H1 (cell line): ENCODE measurements at regions not wholly inside any gene's neighbourhood (a gene's known extent, or its start where the extent isn't known, plus 50 kb on each side); places are given as distances from the start of the nearest gene placed in this dataset.

Source experiments
- CTCF ChIA-PET: fragments of 300-600 bp; sonication (Branson Sonifier 250); formaldehyde crosslinking; loops from one replicate; lab custom pipeline; 2021; ENCODE audit not compliant: partially characterized antibody; lab: Charles Lee
- POLR2A ChIA-PET: fragments of 300-600 bp; sonication (Branson Sonifier 250); formaldehyde crosslinking; loops from one replicate; lab custom pipeline; 2021; ENCODE audit warnings: inconsistent platforms; ENCODE audit not compliant: partially characterized antibody; lab: Charles Lee
- DNase-seq, 2 experiments: peaks; one replicate each; pipeline versions ENCODE4 v3.0.0 to v3.0.0-alpha.2; 2010 to 2022; ENCODE audit warnings: low spot score in 2 of 2, low read depth in 1 of 2, mixed read lengths in 1 of 2
- FAIRE-seq: peaks from 2 replicates; lab custom pipeline; 2011; peaks lifted over from hg19 to GRCh38; lab: Jason Lieb, UNC
- H2AFZ ChIP-seq: 2 replicates; pipeline ENCODE4 v1.8.1; 2012; ENCODE audit warnings: low read length, inconsistent platforms
- H2AK5ac ChIP-seq: 2 replicates; pipeline ENCODE4 v1.6.1; 2013; ENCODE audit warnings: low read depth, low read length
- H2BK120ac ChIP-seq: replicated peaks from 2 replicates; pipeline ENCODE3; 2013; ENCODE audit warnings: low read depth, low read length, inconsistent platforms
- H2BK12ac ChIP-seq: 2 replicates; pipeline ENCODE4 v1.6.1; 2013; ENCODE audit warnings: low read depth, low read length
- H2BK15ac ChIP-seq: 2 replicates; pipeline ENCODE4 v1.6.1; 2013; ENCODE audit warnings: low read length
- H2BK20ac ChIP-seq: 2 replicates; pipeline ENCODE4 v1.6.1; 2013; ENCODE audit warnings: low read length
- H2BK5ac ChIP-seq: 2 replicates; pipeline ENCODE4 v1.6.1; 2013; ENCODE audit warnings: low read depth, low read length
- H3K14ac ChIP-seq: 2 replicates; pipeline ENCODE4 v1.6.1; 2013; ENCODE audit warnings: inconsistent platforms; ENCODE audit not compliant: insufficient read length
- H3K18ac ChIP-seq: 2 replicates; pipeline ENCODE4 v1.6.1; 2013; ENCODE audit warnings: low read length; ENCODE audit errors: extremely low read depth
- H3K23ac ChIP-seq: 2 replicates; pipeline ENCODE4 v1.6.1; 2013; ENCODE audit warnings: inconsistent platforms; ENCODE audit not compliant: insufficient read length
- H3K23me2 ChIP-seq: 2 replicates; pipeline ENCODE4 v1.6.1; 2013; ENCODE audit warnings: low read depth, low read length
- H3K27ac ChIP-seq: 2 replicates; pipeline ENCODE4 v1.6.1; 2011; ENCODE audit warnings: low read depth, low read length, inconsistent platforms
- H3K27me3 ChIP-seq, 4 experiments: replicated peaks in 1 of 4; 1 replicate in 1 of 4; 2 replicates in 3 of 4; pipeline versions ENCODE4 v1.6.1 to v1.8.1; 2011 to 2013; ENCODE audit warnings: low read length in 3 of 4, mild to moderate bottlenecking in 3 of 4, inconsistent platforms in 2 of 4, mixed read lengths in 2 of 4, moderate library complexity in 1 of 4; ENCODE audit not compliant: control insufficient read depth in 3 of 4, insufficient read depth in 3 of 4; ENCODE audit errors: extremely low read depth in 1 of 4
- H3K36me3 ChIP-seq, 4 experiments: 2 replicates each; pipeline versions ENCODE4 v1.6.1 to v1.8.1; 2011 to 2013; ENCODE audit warnings: mild to moderate bottlenecking in 4 of 4, low read length in 3 of 4, moderate library complexity in 2 of 4, control low read depth in 1 of 4, inconsistent platforms in 1 of 4; ENCODE audit not compliant: insufficient read depth in 4 of 4, control insufficient read depth in 2 of 4
- H3K4ac ChIP-seq: replicated peaks from 2 replicates; pipeline ENCODE3; 2013; ENCODE audit warnings: low read length, low read depth, mixed read lengths, inconsistent platforms; ENCODE audit not compliant: insufficient read length
- H3K4me1 ChIP-seq, 4 experiments: replicated peaks in 1 of 4; 1 replicate in 1 of 4; 2 replicates in 3 of 4; pipeline versions ENCODE4 v1.6.1 to v1.8.1; 2011 to 2013; ENCODE audit warnings: low read length in 3 of 4, inconsistent platforms in 2 of 4, mixed read lengths in 1 of 4; ENCODE audit not compliant: insufficient read depth in 4 of 4, control insufficient read depth in 3 of 4
- H3K4me2 ChIP-seq, 2 experiments: 2 replicates each; pipeline versions ENCODE4 v1.6.1 to v1.8.1; 2011 to 2013; ENCODE audit warnings: low read depth in 2 of 2, low read length in 2 of 2, control low read depth in 1 of 2, inconsistent platforms in 1 of 2, mild to moderate bottlenecking in 1 of 2; ENCODE audit not compliant: insufficient read depth in 1 of 2
- H3K4me3 ChIP-seq, 4 experiments: fragments of 200-600, 300-600 bp in 1 of 4; sonication (generic), shearing (Covaris generic), sonication (Bioruptor Twin) in 1 of 4; 2 replicates each; pipeline versions ENCODE4 v1.5.1 to v1.8.1; 2011 to 2016; ENCODE audit warnings: low read length in 4 of 4, low read depth in 3 of 4, control low read depth in 2 of 4, inconsistent platforms in 2 of 4, mild to moderate bottlenecking in 2 of 4, mixed read lengths in 1 of 4, moderate library complexity in 1 of 4; ENCODE audit not compliant: insufficient read depth in 2 of 4; ENCODE audit errors: extremely low read depth in 1 of 4
- H3K56ac ChIP-seq: replicated peaks from 2 replicates; pipeline ENCODE3; 2013; ENCODE audit warnings: low read depth, mild to moderate bottlenecking, mixed read lengths, low read length, inconsistent platforms; ENCODE audit not compliant: insufficient read length
- H3K79me1 ChIP-seq: 2 replicates; pipeline ENCODE4 v1.6.1; 2013; ENCODE audit warnings: low read depth, low read length, control low read depth
- H3K79me2 ChIP-seq, 2 experiments: 2 replicates each; pipeline versions ENCODE4 v1.6.1 to v1.8.1; 2012 to 2013; ENCODE audit warnings: low read length in 2 of 2, mild to moderate bottlenecking in 2 of 2, inconsistent platforms in 1 of 2; ENCODE audit not compliant: insufficient read depth in 2 of 2, control insufficient read depth in 1 of 2
- H3K9ac ChIP-seq, 4 experiments: replicated peaks in 1 of 4; 1 replicate in 1 of 4; 2 replicates in 3 of 4; pipeline versions ENCODE4 v1.6.1 to v1.8.1; 2011 to 2013; ENCODE audit warnings: low read depth in 3 of 4, low read length in 3 of 4, control low read depth in 2 of 4, mild to moderate bottlenecking in 2 of 4, moderate library complexity in 2 of 4, inconsistent platforms in 1 of 4; ENCODE audit errors: extremely low read depth in 1 of 4
- H3K9me3 ChIP-seq, 2 experiments: 2 replicates each; pipeline versions ENCODE4 v1.6.1 to v1.8.1; 2012 to 2013; ENCODE audit warnings: mild to moderate bottlenecking in 2 of 2, moderate library complexity in 2 of 2, control low read depth in 1 of 2, inconsistent platforms in 1 of 2, low read depth in 1 of 2, low read length in 1 of 2, mixed read lengths in 1 of 2; ENCODE audit not compliant: insufficient read depth in 2 of 2
- H4K20me1 ChIP-seq, 2 experiments: replicated peaks in 1 of 2; 2 replicates each; pipeline versions ENCODE3 to v1.8.1; 2011 to 2013; ENCODE audit warnings: inconsistent platforms in 2 of 2, low read length in 2 of 2, mild to moderate bottlenecking in 1 of 2; ENCODE audit not compliant: insufficient read depth in 2 of 2, control insufficient read depth in 1 of 2
- H4K5ac ChIP-seq: 2 replicates; pipeline ENCODE4 v1.6.1; 2013; ENCODE audit warnings: low read length, low read depth, mixed read lengths, inconsistent platforms; ENCODE audit not compliant: insufficient read length
- H4K8ac ChIP-seq: 2 replicates; pipeline ENCODE4 v1.8.0; 2013; ENCODE audit warnings: mild to moderate bottlenecking, moderate library complexity, low read length, inconsistent platforms; ENCODE audit not compliant: insufficient read depth; ENCODE audit errors: extremely low read depth
- H4K91ac ChIP-seq: replicated peaks from 2 replicates; pipeline ENCODE3; 2013; ENCODE audit warnings: low read length, mixed read lengths, inconsistent platforms; ENCODE audit not compliant: insufficient read length
- ATF3 ChIP-seq: IDR thresholded peaks from 2 replicates; pipeline ENCODE4 v1.6.1; 2011; ENCODE audit warnings: low read depth, mild to moderate bottlenecking, low read length; ENCODE audit not compliant: insufficient read depth
- BCL11A ChIP-seq, 2 experiments: IDR thresholded peaks; one replicate each; pipeline ENCODE4 v1.6.1; 2011; ENCODE audit warnings: low read depth in 2 of 2, low read length in 2 of 2, mild to moderate bottlenecking in 2 of 2
- CBX8 ChIP-seq: fragments of 300-800, 300-1000 bp; sonication (generic); IDR thresholded peaks from 2 replicates; pipeline ENCODE4 v1.7.1; 2016; ENCODE audit warnings: low read depth, low read length, borderline replicate concordance
- EP300 ChIP-seq, 2 experiments: IDR thresholded peaks; 1 replicate in 1 of 2; 2 replicates in 1 of 2; pipeline ENCODE4 v1.6.1; 2011 to 2012; ENCODE audit warnings: low read depth in 2 of 2, low read length in 2 of 2, mild to moderate bottlenecking in 2 of 2, borderline replicate concordance in 1 of 2, inconsistent platforms in 1 of 2, moderate library complexity in 1 of 2
- KDM5A ChIP-seq: fragments of 200-600 bp; IDR thresholded peaks from 2 replicates; pipeline ENCODE4 v1.7.1; 2012; ENCODE audit warnings: mild to moderate bottlenecking, low read length, inconsistent platforms, mixed read lengths
- POLR2AphosphoS5 ChIP-seq: IDR thresholded peaks from 2 replicates; pipeline ENCODE4 v1.6.1; 2011; ENCODE audit warnings: low read depth, low read length
- RBBP5 ChIP-seq: IDR thresholded peaks from 2 replicates; pipeline ENCODE4 v1.7.1; 2012; ENCODE audit warnings: low read depth, mild to moderate bottlenecking, inconsistent platforms, low read length, moderate library complexity, borderline replicate concordance
- RNF2 ChIP-seq: fragments of 200-900, 300-1000 bp; sonication (generic); IDR thresholded peaks from 2 replicates; pipeline ENCODE4 v1.7.1; 2016; ENCODE audit warnings: borderline replicate concordance, low read depth, mild to moderate bottlenecking, antibody characterized with exemption, low read length; ENCODE audit not compliant: poor library complexity, severe bottlenecking; ENCODE audit errors: missing control alignments
- SP2 ChIP-seq: IDR thresholded peaks from 2 replicates; pipeline ENCODE4 v1.6.1; 2012; ENCODE audit warnings: mild to moderate bottlenecking, low read length, inconsistent platforms
- SP4 ChIP-seq: IDR thresholded peaks from 2 replicates; pipeline ENCODE4 v1.6.1; 2012; ENCODE audit warnings: low read length, inconsistent platforms
- TAF7 ChIP-seq: optimal IDR thresholded peaks from 2 replicates; pipeline ENCODE3; 2011; ENCODE audit warnings: low read depth, mild to moderate bottlenecking, inconsistent platforms, low read length, moderate library complexity, borderline replicate concordance
- WGBS, 2 experiments: shearing (Covaris generic) in 1 of 2; methylation state at CpG; one replicate each; pipeline versions ENCODE4 v1.1.6 to v1.1.7; 2013 to 2015; ENCODE audit warnings: low lambda C conversion rate in 2 of 2, mixed read lengths in 2 of 2, inconsistent platforms in 1 of 2, low coverage in 1 of 2, missing lambda C conversion rate in 1 of 2; ENCODE audit not compliant: insufficient replicate concordance in 2 of 2, insufficient coverage in 1 of 2, insufficient read length in 1 of 2; ENCODE audit errors: extremely low coverage in 1 of 2, missing lambda C conversion rate in 1 of 2; 5-methylcytosine and 5-hydroxymethylcytosine counted together
- TF ChIP-seq, protein P1 (sequence below): IDR thresholded peaks from 2 replicates; pipeline ENCODE4 v1.6.1; 2011; ENCODE audit warnings: low read length, improper control_type of control experiment

GRCh38 chr2:157059036-157059435 lies 198.5 kb upstream of the GALNT5 start:
- Histone ChIP-seq H4K8ac (no peak overlapping the region), H3K23ac (no peak overlapping the region), H3K14ac (no peak overlapping the region), H3K4me2 (no peak overlapping the region), H2BK120ac (no peak overlapping the region), H3K4me1 (no peaks in the 10 kb centered on the region), H3K27me3 (no peaks in the 10 kb centered on the region), H2BK15ac (no peak overlapping the region), H3K56ac (no peak overlapping the region), H4K5ac (no peak overlapping the region), H2AK5ac (no peak overlapping the region), H3K23me2 (no peaks in the 10 kb centered on the region), H3K27ac (no peak overlapping the region), H3K79me2 (no peaks in the 10 kb centered on the region), H3K79me1 (no peaks in the 10 kb centered on the region), H3K4me3 (no peak overlapping the region), H2AFZ (no peak overlapping the region; the same call in 1 of the 2 replicates), H3K36me3 (no peaks in the 10 kb centered on the region), H2BK12ac (no peak overlapping the region), H3K9ac (no peak overlapping the region), H3K4ac (no peak overlapping the region), H4K91ac (no peak overlapping the region), H4K20me1 (no peaks in the 10 kb centered on the region), H2BK20ac (no peak overlapping the region), H3K18ac (no peak overlapping the region), H3K9me3 (no peaks in the 10 kb centered on the region), H2BK5ac (no peak overlapping the region)
- FAIRE-seq: no peak
- POLR2A ChIA-PET: no interaction called here
- DNase-seq: no peak
- TF ChIP-seq EP300 (IDR thresholded peaks at IDR 0.05; ENCODE audit: borderline replicate concordance in 1 of 2, low read depth in 2 of 2, low read length in 2 of 2) (no peak), ATF3 (no peak), RBBP5 (no peak), RNF2 (no peak), SP2 (no peak), TAF7 (no peak), BCL11A (IDR thresholded peaks at IDR 0.05; ENCODE audit: low read depth in 2 of 2, low read length in 2 of 2) (no peak), POLR2AphosphoS5 (no peak), CBX8 (no peak), SP4 (no peak), KDM5A (no peak)
- TF ChIP-seq, protein P1, sequence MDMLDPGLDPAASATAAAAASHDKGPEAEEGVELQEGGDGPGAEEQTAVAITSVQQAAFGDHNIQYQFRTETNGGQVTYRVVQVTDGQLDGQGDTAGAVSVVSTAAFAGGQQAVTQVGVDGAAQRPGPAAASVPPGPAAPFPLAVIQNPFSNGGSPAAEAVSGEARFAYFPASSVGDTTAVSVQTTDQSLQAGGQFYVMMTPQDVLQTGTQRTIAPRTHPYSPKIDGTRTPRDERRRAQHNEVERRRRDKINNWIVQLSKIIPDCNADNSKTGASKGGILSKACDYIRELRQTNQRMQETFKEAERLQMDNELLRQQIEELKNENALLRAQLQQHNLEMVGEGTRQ: no peak
- 96% methylated on average over 2 of the region's 2 CpGs; no CpG with 5 or more reads in 1 of the 2 experiments for WGBS, 2 experiments
- CTCF ChIA-PET: interaction anchor here (0.6 to 1.2 kb wide), 4 partner anchors 23 to 455 kb away, joined by 3 to 4 read pairs (median 4); no protein-coding TSS in a partner anchor
